GM13976 (cell line): ENCODE measurements at regions not wholly inside any gene's neighbourhood (a gene's known extent, or its start where the extent isn't known, plus 50 kb on each side); places are given as distances from the start of the nearest gene placed in this dataset.

Experiments used
- DNase-seq: peaks from one replicate; pipeline ENCODE4 v3.0.0; 2012; ENCODE audit warnings: low spot score
- in situ Hi-C: fragments of 300-500 bp; cut with MboI; formaldehyde crosslinking; loops from one replicate; pipeline ENCODE4 v1.12.0; 2022; ENCODE audit warnings: low sequenced_read_pairs, mixed read lengths, inconsistent platforms; ENCODE audit not compliant: unreplicated experiment
- TF ChIP-seq, protein P1 (sequence below): IDR thresholded peaks from 2 replicates; pipeline ENCODE4 v1.5.1; 2012; ENCODE audit warnings: borderline replicate concordance, mild to moderate bottlenecking; ENCODE audit not compliant: insufficient read depth; ENCODE audit errors: extremely low read depth, missing control alignments, control extremely low read depth

DNA sequence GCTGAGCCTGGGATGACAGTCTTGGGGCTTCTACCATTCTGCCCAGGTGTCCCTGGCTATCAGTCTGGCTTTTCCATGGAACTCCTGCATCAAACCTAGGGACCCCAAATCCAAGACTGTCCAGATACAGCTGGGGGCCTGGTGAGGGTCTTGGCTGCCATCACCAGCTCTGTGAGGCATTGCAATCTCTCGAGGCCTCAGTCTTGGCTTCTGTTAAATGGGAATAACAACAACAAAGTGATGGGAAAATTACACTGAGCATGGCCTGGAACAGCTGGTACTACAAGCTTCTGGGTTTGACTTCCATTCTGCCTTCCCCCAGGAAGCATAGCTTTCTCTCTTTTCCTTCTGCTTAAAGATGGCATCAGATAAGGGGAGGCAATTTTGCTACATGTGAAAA lies 50.0 kb upstream of the LCTL start:
- in situ Hi-C loops: no loop called here
- no peak for DNase-seq
- TF ChIP-seq, protein P1, sequence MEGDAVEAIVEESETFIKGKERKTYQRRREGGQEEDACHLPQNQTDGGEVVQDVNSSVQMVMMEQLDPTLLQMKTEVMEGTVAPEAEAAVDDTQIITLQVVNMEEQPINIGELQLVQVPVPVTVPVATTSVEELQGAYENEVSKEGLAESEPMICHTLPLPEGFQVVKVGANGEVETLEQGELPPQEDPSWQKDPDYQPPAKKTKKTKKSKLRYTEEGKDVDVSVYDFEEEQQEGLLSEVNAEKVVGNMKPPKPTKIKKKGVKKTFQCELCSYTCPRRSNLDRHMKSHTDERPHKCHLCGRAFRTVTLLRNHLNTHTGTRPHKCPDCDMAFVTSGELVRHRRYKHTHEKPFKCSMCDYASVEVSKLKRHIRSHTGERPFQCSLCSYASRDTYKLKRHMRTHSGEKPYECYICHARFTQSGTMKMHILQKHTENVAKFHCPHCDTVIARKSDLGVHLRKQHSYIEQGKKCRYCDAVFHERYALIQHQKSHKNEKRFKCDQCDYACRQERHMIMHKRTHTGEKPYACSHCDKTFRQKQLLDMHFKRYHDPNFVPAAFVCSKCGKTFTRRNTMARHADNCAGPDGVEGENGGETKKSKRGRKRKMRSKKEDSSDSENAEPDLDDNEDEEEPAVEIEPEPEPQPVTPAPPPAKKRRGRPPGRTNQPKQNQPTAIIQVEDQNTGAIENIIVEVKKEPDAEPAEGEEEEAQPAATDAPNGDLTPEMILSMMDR: no peak

DNA sequence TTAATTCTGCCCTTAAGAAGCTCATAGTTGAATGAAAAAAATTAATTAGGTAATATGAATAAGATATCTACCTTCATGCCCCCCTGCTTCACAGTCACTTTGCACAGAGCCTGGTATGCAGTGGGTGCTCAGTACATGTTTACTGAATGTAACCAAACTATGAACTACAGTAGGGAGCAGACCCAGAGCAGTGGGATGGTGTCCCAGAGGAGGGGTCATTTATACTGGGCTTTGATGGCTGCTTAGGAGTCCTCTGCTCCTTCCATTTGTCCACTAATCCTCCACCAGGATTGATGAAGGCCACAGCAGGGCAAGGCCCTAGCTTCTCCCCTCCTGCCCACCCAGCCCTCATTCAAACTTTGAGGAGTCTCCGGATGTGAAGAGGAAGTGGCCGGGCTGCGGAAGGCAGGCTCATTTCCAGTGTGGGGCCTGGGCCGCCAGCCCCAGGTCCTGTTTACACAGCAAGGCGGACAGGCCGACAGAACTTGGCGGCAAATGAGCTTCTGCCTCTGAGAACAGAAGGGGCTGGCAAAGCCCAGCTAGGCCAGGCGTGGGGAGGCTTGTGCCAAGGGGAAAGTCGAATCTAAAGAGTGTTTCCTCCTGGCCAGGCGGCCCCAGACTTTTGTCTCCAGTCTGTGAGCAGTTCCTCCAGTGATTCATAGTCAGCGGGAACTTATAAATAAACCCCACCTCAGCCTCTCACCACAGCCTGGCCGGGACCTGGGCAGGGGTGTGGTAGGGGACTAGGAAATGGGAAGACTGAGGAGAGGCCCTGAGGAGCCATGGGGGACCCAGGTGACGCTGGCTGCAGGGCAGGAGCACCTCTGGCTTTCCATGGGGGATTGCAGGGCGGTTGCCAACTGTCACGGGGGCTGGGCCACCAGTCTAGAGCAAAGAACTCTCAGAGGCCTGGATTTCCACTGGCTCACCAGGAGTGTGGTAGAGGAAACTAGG lies 51.6 kb upstream of the LCTL start:
- in situ Hi-C loops: no loop called here
- TF ChIP-seq, protein P1: no peak
- DNase-seq: no peak

DNA sequence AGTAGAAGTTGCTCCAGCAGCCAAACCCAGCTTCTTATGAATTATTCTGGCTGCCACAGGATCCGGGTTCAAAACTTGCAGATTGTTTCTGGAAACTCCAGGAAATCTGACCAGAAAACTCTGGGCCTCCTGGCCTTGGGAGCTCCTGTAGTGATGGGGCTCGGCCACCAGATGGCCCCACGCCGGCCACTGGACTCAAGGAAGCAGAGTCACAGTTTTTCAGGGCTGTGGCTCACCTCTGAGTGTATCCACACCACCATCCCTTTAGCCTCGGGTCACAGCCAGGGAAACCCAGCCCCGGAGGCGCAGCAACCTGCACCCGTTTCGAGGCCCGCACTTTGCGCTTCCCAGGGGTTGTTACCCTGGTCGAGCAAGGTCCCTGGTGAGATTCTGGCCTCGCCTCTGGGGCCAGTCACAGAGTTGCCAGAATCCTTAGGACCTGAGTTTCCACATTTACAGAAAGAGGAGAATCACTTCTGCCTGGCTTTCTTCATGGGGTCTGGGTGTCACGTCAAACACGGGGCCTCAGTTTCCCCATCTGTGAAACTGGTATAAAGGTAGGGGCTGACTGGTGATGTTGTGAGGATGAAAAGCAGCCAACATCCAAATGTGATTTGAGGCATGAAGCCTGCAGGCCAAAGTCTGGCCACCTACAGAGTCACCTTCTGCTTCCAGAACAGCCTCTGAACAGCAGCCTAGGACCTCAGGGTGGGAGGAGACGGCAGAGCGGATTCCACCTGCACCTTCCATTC lies 53.5 kb upstream of the LCTL start:
- in situ Hi-C loops: no loop called here
- TF ChIP-seq, protein P1: peak; percentile 80
- peak; percentile 83 for DNase-seq

DNA sequence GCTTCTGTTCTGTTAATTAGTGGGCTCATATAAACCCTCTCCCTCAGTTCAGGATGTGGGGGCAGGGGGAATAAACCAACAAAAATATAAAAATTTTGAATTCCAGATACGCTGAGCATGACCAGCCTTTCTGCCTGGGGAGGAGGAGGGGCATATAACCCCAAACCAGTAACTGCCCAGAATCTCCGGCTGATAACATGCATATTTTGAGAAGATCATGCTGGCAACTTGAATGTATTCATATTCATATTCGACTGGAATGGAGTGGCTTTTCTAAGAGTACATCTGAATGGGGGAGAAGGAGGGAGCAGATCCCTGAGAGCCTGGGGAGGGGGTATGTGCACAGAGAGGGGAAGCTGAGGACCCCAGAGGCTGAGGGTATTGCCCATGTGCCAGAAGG lies 54.5 kb upstream of the LCTL start:
- TF ChIP-seq, protein P1: no peak
- in situ Hi-C loops: no loop called here
- DNase-seq: no peak

DNA sequence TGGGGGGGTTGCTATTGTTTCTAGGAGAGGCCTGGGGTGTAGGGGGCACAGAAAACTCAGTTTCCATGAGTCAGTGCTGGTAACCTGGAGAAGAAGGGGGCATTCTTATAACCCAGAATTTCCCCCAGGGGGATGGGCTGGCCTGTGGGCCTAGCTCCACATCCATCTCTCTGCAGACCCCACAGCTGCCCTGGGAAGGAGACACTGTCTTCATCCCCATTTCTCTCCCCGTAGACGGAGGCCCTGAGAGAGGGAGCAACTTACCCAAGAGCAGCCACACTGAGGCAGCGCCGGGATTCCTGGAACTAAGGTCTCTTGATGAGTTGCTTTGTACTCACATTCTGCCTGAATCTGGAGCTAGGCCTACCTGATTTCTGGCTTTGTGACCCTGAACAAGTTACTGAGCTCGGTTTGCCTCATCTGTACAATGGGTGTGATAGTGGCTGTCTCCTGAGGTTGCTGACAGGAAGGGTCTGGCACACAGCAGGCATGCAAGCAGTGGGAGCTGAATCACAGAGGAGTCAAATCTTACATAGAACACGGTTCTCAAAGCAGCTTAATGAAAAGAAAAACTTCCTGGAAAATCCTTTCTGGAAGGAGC lies 55.0 kb upstream of the LCTL start:
- in situ Hi-C loops: no loop called here
- TF ChIP-seq, protein P1: no peak
- no peak for DNase-seq
